ENCODE measurements at regions not wholly inside any gene's neighbourhood (a gene's known extent, or its start where the extent isn't known, plus 50 kb on each side); places are given as distances from the start of the nearest gene placed in this dataset.

DNA sequence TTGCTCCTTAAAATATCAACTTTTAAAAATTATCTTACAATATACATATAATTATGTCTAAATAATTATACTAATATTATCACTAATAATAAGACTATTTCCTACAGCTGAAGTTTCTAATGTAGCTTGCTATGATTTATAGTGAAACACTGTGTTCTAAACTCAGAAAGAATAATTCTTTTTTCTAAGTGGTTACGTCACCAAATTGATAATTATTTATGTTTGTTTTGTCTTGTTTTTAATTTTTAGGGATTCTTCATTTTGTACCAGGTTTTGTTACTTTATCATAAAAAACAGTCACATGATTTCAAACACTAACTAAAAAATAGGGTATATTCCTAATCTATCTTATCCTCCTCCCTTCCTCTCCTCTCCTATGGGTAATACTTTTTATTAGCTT is 662.1 kb downstream of the FRK start:
- no peak for DNase-seq

DNA sequence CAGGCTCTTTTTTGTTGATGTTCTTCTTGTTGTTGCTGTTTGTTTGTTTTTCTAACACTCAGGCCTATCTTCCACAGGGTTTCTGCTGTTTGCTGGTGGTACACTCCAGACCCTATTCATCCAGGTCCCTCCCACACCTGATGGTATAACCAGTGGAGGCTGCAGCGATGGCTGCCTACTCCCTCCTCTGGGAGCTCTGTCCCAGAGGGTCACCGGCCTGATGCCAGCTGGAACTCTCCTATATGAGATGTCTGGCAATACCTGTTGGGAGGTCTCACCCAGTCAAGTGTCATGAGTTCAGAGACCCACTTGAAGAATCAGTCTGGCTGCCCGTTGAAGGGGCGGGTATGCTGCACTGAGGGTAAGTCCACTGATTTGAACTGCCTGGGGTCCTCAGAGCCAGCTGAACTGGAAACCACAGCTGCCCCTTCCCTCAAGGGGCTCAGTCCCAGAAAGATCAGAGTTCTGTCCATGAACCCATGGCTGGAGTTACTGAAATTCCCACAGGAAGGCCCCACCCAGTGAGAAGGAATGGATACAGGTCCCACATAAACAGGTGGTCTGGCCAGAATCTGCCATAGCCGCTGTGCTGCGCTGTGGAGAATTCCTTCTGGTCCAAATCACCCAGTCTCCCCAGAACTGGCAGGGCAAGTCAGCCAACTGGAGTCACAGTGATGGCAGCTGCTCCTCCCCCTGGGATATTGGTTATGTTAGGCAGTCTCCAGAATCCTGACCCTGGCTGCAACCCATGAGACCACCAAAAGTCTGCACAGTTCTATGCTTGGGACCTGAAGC is 664.4 kb downstream of the FRK start:
- DNase-seq: no peak

DNA sequence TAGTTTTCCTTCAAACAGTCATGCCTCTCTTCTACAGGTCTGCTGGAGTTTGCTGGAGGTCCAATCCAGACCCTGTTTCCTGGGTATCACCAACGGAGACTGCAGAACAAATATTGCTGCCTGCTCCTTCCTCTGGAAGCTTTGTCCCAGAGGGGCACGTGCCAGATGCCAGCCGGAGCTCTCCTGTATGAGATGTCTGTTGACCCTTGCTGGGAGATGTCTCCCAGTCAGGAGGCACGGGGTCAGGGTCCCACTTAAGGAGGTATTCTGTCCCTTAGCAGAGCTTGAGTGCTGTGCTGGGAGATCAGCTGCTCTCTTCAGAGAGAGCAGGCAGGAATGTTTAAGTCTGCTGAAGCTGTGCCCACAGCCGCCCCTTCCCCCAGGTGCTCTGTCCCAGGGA is 666.9 kb downstream of the FRK start:
- DNase-seq: no peak

DNA sequence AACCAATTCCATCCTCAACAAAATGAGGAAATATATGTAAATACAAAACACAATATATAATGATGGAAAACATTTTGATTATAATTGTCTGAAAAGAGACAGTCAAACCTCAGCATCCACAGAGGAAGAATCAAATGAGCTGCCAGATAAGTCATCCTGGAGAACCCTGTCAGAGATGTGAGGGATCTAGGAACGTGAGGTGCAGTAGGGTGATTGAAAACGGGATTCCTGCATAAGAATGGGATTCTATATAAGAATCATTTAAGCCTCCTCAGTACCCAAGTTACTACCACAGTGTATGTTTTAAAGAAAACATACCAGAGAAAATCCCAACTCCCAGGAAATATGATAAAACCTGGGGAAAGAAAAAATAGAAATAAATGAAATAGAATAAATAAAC is 690.5 kb downstream of the FRK start:
- no peak for DNase-seq

DNA sequence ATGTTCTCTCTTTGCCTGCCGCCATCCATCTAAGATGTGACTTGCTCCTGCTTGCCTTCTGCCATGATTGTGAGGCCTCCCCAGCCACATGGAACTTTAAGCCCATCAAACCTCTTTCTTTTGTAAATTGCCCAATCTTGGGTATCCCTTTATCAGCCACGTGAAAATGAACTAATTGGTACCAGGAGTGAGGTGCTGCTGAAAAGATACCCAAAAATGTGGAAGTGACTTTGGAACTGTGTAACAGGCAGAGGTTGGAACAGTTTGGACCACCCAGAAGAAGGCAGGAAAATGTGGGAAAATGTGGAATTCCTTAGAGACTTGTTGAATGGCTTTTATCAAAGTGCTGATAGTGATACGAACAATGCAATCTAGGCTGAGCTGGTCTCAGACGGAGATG is 694.9 kb downstream of the FRK start:
- no peak for DNase-seq

DNA sequence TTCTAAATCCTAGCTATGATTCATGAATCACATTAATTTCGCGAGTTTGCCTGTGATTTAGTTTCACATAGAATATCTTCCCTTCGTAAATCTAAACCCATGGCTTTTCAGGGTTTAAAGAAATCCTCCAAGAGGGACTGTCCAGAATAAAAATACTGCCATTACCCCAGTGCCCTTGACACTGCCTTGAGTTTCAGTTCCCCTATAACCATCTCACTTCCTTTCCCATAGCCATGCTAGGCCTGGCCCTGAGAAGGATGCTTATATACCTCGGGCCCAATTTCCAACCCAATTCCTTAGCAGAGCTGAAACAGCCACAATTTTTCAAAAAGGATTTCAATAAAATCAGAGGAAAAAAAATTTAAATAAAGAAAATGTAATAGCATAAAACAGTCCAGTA is 697.3 kb downstream of the FRK start:
- no peak for DNase-seq

DNA sequence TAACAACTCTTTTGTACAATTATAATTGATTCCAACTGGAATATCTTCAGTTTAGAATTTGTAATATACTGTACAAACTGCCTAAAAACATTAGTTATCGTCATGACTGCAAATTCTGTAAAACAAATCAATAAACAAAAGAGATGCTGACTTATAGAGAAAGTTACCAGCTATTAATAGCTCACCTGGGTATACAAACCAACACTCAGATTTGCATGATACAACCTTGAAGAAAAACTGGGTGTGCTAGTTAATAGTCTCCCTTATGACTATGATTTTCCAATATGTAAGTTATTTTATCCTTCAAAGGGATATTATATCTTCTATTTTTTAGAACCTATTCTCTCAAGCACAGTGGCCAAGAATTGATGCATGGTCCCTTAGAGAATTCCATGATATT is 698.5 kb downstream of the FRK start:
- no peak for DNase-seq

GRCh38 chr6:115360602-115361325 is 699.9 kb downstream of the FRK start:
- DNase-seq: no peak

GRCh38 chr6:115358616-115359015 is 702.1 kb downstream of the FRK start:
- no peak for DNase-seq

GRCh38 chr6:115356371-115356770 is 704.3 kb downstream of the FRK start:
- DNase-seq: no peak

DNA sequence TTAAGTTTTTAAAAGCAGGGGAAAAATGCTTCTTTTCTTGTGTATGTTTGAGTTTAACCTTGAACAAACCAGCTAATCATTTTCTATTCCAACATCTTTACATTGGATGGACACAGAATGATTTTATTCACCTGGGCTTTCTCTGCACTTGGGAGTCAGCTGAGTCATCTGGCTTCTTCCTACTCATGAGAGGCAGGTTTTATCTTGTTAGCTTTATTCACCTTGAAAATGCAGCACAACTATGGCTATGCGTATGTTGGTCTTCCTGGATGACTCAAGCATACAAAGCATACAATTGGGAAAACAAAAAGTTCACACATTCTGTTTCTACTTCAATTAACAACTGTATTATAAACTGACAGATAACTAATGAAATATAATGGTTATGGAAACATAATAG is 737.7 kb downstream of the FRK start:
- DNase-seq: no peak

- DNase-seq: no peak
Measured at GRCh38 chr6:115319823-115320222, 740.9 kb downstream of the FRK start.

DNA sequence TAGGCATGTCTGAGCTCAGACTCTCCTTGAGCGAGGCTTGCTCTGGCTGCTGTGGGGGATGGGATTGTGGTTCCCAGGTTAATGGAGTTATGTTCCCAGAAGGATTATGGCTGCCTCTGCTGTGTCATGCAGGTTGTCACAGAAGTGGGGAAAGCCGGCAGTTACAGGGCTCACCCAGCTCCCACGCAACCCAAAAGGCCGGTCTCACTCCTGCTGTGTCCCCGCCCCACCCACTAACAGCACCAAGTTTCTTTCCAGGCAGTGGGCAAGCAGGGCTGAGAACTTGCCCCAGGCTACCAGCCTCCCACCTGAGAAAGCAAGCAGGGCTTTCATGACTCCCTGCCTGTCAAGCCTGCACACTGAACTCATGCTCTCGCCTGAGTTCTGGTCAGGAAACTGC is 750.5 kb downstream of the FRK start:
- DNase-seq: no peak

DNA sequence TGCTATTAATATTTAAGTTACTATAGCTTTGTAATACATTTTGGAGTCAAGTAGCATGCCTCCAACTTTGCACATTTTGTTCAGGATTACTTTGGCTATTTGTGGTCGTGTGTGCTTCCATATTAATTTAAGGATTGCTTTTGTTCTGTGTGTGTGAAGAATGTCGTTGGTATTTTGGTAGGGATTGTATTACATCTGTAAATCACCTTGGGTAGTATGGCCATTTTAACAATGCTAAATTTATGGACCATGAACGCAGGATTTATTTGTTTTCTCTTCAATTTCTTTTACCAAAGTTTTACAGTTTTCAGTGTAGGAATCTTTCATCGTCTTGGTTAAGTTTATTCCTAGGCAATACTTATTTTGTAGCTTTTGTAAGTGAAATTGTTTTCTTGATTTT is 758.0 kb downstream of the FRK start:
- DNase-seq: no peak

DNA sequence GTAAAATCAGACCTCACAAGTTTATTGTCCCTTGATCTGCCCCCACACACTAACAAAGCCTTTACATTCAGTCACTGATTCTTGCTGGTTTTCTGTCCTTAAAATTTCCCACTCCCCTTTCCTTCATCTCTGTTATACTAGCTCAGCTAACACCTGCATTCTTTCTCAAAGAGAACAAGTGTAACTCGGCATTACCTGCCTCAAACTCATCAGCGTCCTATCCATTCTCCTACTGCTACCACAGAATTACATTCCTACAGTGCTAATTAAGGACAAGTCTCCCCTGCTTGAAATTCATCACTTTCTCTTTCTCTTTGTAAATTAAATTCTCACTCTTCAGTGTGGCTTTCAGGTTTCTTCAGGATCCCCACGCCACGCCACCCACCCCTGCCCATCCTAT is 773.2 kb downstream of the FRK start:
- no peak for DNase-seq

DNA sequence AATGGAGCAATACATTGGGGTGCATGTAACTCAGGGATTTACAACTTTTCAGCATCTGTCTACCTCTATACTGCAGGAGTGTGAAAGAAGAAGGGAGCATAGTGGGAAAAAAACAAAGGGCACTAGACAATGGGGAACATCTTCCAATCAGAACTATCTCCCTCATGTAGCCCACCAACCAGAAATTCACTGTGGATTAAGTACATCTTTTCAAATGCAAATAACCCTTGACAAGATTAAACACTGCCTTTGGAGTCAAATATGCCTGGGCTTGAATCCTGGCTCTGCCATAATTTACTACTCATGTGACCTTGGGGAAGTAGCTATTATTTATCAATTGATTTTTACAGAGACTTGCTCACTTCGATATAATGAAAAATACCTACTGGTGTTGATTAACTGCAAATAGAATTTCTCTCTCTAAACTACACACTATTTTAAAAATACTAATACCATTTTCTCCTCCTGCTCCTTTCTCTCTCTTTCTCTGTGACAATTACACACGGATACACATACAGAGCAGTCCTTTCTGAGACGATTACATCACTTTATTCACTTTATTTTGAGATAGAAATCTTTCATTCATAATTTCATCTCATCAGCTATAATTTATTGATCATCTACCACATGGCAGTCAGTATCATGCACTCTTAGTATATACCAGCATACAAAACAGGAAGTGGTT is 783.7 kb downstream of the FRK start:
- no peak for DNase-seq

GRCh38 chr6:115272311-115272710 is 788.4 kb downstream of the FRK start:
- no peak for DNase-seq

- DNase-seq: no peak
Measured at GRCh38 chr6:115271434-115271833, 789.3 kb downstream of the FRK start.

DNA sequence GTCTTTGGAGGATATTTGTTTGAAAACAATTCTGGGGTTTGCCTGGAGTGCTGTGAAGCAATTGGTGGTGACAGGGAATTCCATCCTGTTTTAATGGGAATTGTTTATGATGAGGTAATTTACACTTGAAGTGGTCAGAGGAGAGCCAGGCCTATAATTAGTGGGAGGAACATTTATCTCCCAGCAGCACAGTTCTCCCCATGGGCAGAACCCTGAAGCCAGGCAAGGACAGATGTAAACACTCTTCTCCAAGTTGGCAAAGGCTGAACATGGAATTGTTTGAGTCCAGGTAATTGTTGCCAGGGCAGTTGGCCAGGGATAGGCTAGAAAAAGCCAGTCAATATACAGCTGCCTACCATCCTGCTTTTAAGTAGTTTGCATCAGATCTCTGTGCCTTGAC is 789.7 kb downstream of the FRK start:
- DNase-seq: no peak

GRCh38 chr6:115241373-115241772 is 819.3 kb downstream of the FRK start:
- DNase-seq: no peak

DNA sequence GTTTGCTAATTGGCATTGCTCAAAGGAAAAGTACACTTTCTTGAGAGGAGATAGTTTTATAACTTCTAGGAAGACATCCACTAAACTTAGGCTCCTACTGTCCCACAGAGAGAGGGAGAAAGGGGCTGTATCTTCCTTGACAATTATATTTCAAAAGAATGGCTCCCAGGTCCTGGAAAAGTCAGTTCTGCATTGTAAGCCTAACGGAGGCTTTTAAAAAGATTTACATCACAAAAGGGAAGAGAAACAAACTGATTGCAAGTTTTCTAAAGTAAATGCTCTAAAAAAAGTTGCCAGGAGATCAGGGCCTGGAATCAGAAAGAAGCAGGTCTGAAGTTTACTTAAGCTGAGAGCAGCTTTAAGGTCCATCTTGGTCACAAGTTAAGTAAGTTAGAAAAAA is 839.5 kb downstream of the FRK start:
- no peak for DNase-seq

GRCh38 chr6:115220551-115221159 is 840.0 kb downstream of the FRK start:
- DNase-seq: no peak

- DNase-seq: no peak
Measured at GRCh38 chr6:115219645-115220044, 841.0 kb downstream of the FRK start.

DNA sequence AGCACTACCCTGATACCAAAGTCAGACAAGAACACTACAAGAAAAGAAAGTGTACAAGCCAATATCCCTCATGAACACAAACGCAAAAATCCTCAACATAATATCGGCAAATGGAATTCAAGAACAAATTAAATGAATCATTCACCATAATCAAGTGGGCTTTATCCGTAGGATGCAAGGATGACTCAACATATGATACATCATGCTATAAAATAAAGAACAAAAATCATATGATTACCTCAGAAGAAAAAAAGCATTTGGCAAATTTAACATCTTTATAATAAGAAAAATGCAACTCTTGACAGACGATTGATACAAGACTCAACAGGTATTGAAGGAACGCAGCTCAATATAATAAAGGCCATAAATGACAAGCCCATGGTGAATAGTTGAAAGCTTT is 843.9 kb downstream of the FRK start:
- DNase-seq: no peak

All from HCEC 1CT (cell line).